Ishikawa (cell line): ENCODE measurements at regions not wholly inside any gene's neighbourhood (a gene's known extent, or its start where the extent isn't known, plus 50 kb on each side); places are given as distances from the start of the nearest gene placed in this dataset.

ENCODE experiments used
- CEBPB ChIP-seq: IDR thresholded peaks from 2 replicates; pipeline ENCODE4 v1.6.1; 2012
- CREB1 ChIP-seq: IDR thresholded peaks from 2 replicates; pipeline ENCODE4 v1.6.1; 2012; ENCODE audit warnings: low read depth
- EGR1 ChIP-seq: IDR thresholded peaks from 2 replicates; pipeline ENCODE4 v1.6.1; 2012
- EP300 ChIP-seq: IDR thresholded peaks from 2 replicates; pipeline ENCODE4 v1.6.1; 2012; ENCODE audit warnings: borderline replicate concordance
- FOXM1 ChIP-seq: IDR thresholded peaks from 2 replicates; pipeline ENCODE4 v1.6.1; 2012; ENCODE audit warnings: low read depth, borderline replicate concordance
- NFIC ChIP-seq: IDR thresholded peaks from 2 replicates; pipeline ENCODE4 v1.6.1; 2012
- RAD21 ChIP-seq: IDR thresholded peaks from 2 replicates; pipeline ENCODE4 v1.6.1; 2012; ENCODE audit warnings: low read depth
- TAF1 ChIP-seq: IDR thresholded peaks from 2 replicates; pipeline ENCODE4 v1.6.1; 2012; ENCODE audit warnings: low read depth, mild to moderate bottlenecking
- TCF12 ChIP-seq: IDR thresholded peaks from 2 replicates; pipeline ENCODE4 v1.6.1; 2012; ENCODE audit warnings: low read depth
- TEAD4 ChIP-seq: IDR thresholded peaks from 2 replicates; pipeline ENCODE4 v1.6.1; 2012
- YY1 ChIP-seq: IDR thresholded peaks from 2 replicates; pipeline ENCODE4 v1.6.1; 2012; ENCODE audit warnings: low read depth
- ZBTB7A ChIP-seq: IDR thresholded peaks from 2 replicates; pipeline ENCODE4 v1.6.1; 2012; ENCODE audit warnings: low read depth
- TF ChIP-seq, protein P1 (sequence below): IDR thresholded peaks from 2 replicates; pipeline ENCODE4 v1.6.1; 2012
- TF ChIP-seq, protein P2 (sequence below): IDR thresholded peaks from 2 replicates; pipeline ENCODE4 v1.6.1; 2012
- TF ChIP-seq, protein P3 (sequence below): IDR thresholded peaks from 2 replicates; pipeline ENCODE4 v1.6.1; 2012; ENCODE audit warnings: low read depth, mild to moderate bottlenecking

DNA sequence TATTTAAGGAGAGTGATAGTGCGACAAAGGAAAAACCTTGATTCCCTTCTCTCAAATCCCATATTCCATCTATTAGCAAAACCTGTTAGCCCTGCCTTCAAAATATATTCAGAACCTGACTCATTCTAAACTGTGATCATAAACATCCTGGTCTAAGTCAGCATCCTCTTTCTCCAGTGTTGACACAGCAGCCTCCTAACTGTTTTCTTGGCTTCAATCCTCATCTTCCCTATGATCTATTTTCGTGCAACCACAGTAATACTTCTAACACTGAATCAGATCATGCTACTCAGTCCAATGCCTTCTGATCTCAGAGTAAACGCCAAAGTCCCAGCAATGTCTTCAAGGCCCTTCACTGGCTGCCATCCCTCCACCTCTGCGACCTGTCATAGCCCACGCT lies 785.1 kb downstream of the EDEM1 start:
- TF ChIP-seq, protein P1, sequence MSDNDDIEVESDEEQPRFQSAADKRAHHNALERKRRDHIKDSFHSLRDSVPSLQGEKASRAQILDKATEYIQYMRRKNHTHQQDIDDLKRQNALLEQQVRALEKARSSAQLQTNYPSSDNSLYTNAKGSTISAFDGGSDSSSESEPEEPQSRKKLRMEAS = no peak
- TF ChIP-seq YY1 = no peak
- no peak for TF ChIP-seq EP300
- no peak for TF ChIP-seq TAF1
- no peak for TF ChIP-seq ZBTB7A
- TF ChIP-seq RAD21 = no peak
- TF ChIP-seq TEAD4 = no peak
- TF ChIP-seq CREB1 = no peak
- TF ChIP-seq CEBPB = no peak
- TF ChIP-seq, protein P2, sequence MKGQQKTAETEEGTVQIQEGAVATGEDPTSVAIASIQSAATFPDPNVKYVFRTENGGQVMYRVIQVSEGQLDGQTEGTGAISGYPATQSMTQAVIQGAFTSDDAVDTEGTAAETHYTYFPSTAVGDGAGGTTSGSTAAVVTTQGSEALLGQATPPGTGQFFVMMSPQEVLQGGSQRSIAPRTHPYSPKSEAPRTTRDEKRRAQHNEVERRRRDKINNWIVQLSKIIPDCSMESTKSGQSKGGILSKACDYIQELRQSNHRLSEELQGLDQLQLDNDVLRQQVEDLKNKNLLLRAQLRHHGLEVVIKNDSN = no peak
- TF ChIP-seq, protein P3, sequence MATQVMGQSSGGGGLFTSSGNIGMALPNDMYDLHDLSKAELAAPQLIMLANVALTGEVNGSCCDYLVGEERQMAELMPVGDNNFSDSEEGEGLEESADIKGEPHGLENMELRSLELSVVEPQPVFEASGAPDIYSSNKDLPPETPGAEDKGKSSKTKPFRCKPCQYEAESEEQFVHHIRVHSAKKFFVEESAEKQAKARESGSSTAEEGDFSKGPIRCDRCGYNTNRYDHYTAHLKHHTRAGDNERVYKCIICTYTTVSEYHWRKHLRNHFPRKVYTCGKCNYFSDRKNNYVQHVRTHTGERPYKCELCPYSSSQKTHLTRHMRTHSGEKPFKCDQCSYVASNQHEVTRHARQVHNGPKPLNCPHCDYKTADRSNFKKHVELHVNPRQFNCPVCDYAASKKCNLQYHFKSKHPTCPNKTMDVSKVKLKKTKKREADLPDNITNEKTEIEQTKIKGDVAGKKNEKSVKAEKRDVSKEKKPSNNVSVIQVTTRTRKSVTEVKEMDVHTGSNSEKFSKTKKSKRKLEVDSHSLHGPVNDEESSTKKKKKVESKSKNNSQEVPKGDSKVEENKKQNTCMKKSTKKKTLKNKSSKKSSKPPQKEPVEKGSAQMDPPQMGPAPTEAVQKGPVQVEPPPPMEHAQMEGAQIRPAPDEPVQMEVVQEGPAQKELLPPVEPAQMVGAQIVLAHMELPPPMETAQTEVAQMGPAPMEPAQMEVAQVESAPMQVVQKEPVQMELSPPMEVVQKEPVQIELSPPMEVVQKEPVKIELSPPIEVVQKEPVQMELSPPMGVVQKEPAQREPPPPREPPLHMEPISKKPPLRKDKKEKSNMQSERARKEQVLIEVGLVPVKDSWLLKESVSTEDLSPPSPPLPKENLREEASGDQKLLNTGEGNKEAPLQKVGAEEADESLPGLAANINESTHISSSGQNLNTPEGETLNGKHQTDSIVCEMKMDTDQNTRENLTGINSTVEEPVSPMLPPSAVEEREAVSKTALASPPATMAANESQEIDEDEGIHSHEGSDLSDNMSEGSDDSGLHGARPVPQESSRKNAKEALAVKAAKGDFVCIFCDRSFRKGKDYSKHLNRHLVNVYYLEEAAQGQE = no peak
- TF ChIP-seq TCF12 = no peak
- no peak for TF ChIP-seq FOXM1
- TF ChIP-seq NFIC = no peak
- TF ChIP-seq EGR1 = no peak

DNA sequence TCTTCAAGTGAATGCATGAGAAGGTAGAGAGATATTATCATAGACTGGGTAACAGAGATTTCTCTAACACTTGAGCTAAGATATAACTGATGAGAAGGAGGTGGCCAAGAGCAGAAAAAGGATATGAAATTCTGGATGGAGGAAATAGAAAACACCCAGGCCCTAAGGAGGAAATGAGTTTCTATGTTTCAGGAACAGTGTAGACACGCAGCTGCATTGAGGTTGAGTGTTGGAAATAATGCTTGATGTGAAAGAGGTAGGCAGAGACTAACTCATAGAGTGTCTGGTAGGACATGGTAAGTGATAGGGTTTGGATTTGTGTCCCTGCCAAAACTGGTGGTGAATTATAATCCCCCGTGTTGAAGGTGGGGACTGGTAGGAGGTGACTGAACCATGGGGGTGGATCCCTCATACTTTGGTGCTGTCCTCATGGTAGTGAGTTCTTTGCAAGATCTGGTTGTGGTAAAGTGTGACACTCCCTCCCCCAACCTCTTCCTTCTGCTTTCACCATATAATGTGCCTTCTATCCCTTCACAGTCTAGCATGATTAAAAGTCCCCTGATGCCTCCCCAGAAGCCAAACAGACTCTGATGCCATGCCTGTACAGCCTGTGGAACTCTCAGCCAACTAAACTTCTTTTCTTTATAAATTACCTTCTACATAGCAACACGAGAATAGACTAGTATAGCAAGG lies 787.3 kb downstream of the EDEM1 start:
- TF ChIP-seq EP300 (no peak), CREB1 (no peak), NFIC (no peak)

DNA sequence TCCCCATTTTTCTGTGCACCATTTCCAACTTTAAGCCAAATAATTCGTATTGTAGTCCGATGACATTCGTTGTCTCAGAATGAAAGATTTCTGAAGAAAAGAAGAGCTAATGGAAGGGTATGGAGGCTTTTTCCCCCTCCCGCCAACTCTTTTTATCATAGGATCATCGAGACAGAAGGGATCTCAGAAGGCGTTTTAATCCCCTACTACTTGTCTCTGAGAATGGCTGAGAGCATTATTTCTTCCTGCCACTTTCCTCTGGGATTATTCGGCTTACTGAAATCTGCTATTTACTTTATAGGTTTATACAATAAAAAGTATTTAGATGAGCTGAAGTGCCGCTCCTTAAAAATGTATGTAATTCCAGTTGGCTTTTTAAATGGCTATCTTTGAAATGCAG lies 789.8 kb downstream of the EDEM1 start:
- TF ChIP-seq FOXM1 (no peak), RAD21 (no peak)

DNA sequence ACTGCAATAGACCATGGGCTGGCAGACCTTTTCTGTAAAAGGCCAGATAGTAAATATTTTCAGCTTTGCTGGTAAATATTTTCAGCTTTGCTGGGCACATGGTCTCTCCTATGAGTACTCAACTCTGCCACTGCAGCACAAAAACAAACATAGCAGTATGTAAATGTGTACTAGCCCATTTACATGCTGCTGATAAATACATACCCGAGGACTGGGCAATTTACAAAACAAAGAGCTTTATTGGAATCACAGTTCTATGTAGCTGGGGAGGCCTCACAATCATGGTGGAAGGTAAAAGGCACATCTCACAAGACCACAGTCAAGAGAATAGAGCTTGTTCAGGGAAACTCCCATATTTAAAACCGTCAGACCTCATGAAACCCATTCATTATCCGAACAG lies 793.0 kb downstream of the EDEM1 start:
- TF ChIP-seq CEBPB (no peak), FOXM1 (no peak)
- TF ChIP-seq, protein P2 = no peak

DNA sequence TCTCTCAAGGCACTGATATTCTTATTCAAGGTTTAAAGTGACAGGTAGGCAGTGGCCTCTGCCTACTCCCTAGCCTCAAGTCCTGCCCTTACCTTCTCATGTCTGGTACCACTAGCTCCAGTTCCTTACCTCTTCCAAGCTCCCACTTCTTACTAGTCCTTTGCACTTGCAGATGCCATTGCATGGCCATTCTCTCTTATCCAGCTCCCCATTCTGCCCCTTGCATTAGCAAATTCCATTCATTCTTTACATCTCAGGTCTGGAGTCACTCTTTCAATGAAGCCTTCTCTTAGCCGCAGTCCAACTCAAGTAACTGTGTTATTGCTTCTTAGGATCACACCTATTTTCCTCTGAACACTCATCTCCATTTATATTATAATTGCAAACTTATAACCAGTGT lies 807.1 kb downstream of the EDEM1 start:
- TF ChIP-seq TAF1 (no peak), TCF12 (no peak), FOXM1 (no peak), CREB1 (no peak), RAD21 (no peak), EGR1 (no peak), ZBTB7A (no peak), CEBPB (no peak), YY1 (no peak), TEAD4 (no peak)
- TF ChIP-seq, protein P2 = no peak

DNA sequence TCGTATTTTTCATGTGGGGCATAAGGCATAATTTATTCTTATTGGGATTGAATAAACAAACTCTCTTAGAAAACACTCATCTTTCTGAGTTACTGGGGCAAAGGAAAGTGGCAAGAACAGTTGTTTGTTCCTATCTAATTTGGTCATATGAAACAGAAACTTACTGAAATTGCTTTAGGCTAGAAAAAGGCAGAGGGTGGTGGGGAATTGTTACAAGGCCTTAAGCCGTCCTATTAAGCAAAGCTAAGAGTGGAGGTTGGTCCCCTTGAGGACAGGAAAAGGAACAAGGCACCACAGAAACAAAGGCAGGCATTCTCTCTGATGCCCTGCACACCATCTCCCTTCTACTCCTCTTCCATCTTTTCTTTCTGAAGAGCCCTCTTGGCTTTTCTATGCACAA lies 830.9 kb downstream of the EDEM1 start:
- TF ChIP-seq TCF12 = no peak
- TF ChIP-seq, protein P1 = no peak
- TF ChIP-seq NFIC = no peak
- no peak for TF ChIP-seq EP300
- TF ChIP-seq ZBTB7A = no peak
- no peak for TF ChIP-seq TAF1
- TF ChIP-seq, protein P2 = no peak
- no peak for TF ChIP-seq TEAD4
- no peak for TF ChIP-seq YY1
- no peak for TF ChIP-seq FOXM1
- TF ChIP-seq, protein P3 = no peak
- TF ChIP-seq CREB1 = no peak
- TF ChIP-seq CEBPB = no peak
- TF ChIP-seq RAD21 = no peak
- TF ChIP-seq EGR1 = no peak
